ENCODE measurements at regions not wholly inside any gene's neighbourhood (a gene's known extent, or its start where the extent isn't known, plus 50 kb on each side); places are given as distances from the start of the nearest gene placed in this dataset.

- Histone ChIP-seq H4K20me1 (replicated peaks; ENCODE audit: control insufficient read depth, insufficient read depth, low read length) (no peaks in the 10 kb centered on the region), H3K36me3 (ENCODE audit: control insufficient read depth, insufficient read depth, low read length) (no peaks in the 10 kb centered on the region), H3K79me2 (ENCODE audit: control insufficient read depth, insufficient read depth, low read length) (no peaks in the 10 kb centered on the region), H3K4me1 (replicated peaks in 1 of 2; ENCODE audit: control insufficient read depth in 2 of 2, insufficient read depth in 2 of 2, low read length in 2 of 2) (peaks cover 0 to 4% of the 10 kb centered on the region in 2 experiments; a peak in 2 of 5 replicates), H3K27ac (ENCODE audit: extremely low read depth, low read depth, low read length) (no peak overlapping the region), H3K9me3 (replicated peaks; ENCODE audit: control insufficient read depth, insufficient read depth, low read depth, low read length) (peaks cover 19% of the 10 kb centered on the region), H3K9me1 (ENCODE audit: control insufficient read depth, insufficient read depth, low read length) (no peaks in the 10 kb centered on the region), H3K27me3 (ENCODE audit: control insufficient read depth in 2 of 2, insufficient read depth in 2 of 2, low read length in 2 of 2) (no peaks in the 10 kb centered on the region), H3K4me3 (no peak overlapping the region), H2AFZ (ENCODE audit: low read depth, low read length) (no peak overlapping the region), H3K9ac (ENCODE audit: insufficient read depth in 1 of 2, low read depth in 2 of 2, low read length in 2 of 2) (no peak overlapping the region), H3K4me2 (ENCODE audit: insufficient read depth, low read length) (no peak overlapping the region)
- ATAC-seq (no peak), DNase-seq (ENCODE audit: extremely low read depth in 1 of 4, low spot score in 3 of 4) (no peak), FAIRE-seq (no peak)
- CTCF ChIA-PET (ENCODE audit: low intra/inter-chr PET ratio) = no interaction called here
- WGBS (ENCODE audit: insufficient coverage, low coverage, missing lambda C conversion rate) = 3% methylated on average over 2 of the region's 2 CpGs
- in situ Hi-C loops (cut with MboI) = no loop called here
- TF ChIP-seq HDAC8 (tag; IDR thresholded peaks at IDR 0.05) = no peak
- no TSS peak for BruUV-seq (replicated peaks)
- intact Hi-C loops (cut with micrococcal nuclease) = no loop called here
- POLR2A ChIA-PET = no interaction called here
Measured at GRCh38 chr5:34545626-34546025, 110.5 kb upstream of the RAI14 start.

GRCh38 chr5:34547300-34548085 lies 108.6 kb upstream of the RAI14 start:
- no peaks in the 10 kb centered on the region for H3K9me1 ChIP-seq (ENCODE audit: control insufficient read depth, insufficient read depth, low read length)
- intact Hi-C loops (cut with micrococcal nuclease) (no loop called here), in situ Hi-C loops (cut with MboI) (no loop called here)
- H3K79me2 ChIP-seq (ENCODE audit: control insufficient read depth, insufficient read depth, low read length) = no peaks in the 10 kb centered on the region
- no TSS peak for BruUV-seq (replicated peaks)
- peaks cover 19% of the 10 kb centered on the region for H3K9me3 ChIP-seq (replicated peaks; ENCODE audit: control insufficient read depth, insufficient read depth, low read depth, low read length)
- ATAC-seq (no peak), DNase-seq (ENCODE audit: extremely low read depth in 1 of 4, low spot score in 3 of 4) (no peak), FAIRE-seq (no peak)
- no peaks in the 10 kb centered on the region for H3K36me3 ChIP-seq (ENCODE audit: control insufficient read depth, insufficient read depth, low read length)
- H3K9ac ChIP-seq (ENCODE audit: insufficient read depth in 1 of 2, low read depth in 2 of 2, low read length in 2 of 2) = no peak overlapping the region
- no peak overlapping the region for H3K4me2 ChIP-seq (ENCODE audit: insufficient read depth, low read length)
- no peaks in the 10 kb centered on the region for H4K20me1 ChIP-seq (replicated peaks; ENCODE audit: control insufficient read depth, insufficient read depth, low read length)
- H3K4me1 ChIP-seq (replicated peaks in 1 of 2; ENCODE audit: control insufficient read depth in 2 of 2, insufficient read depth in 2 of 2, low read length in 2 of 2) = peaks cover 0 to 4% of the 10 kb centered on the region in 2 experiments; a peak in 2 of 5 replicates
- no peak overlapping the region for H3K4me3 ChIP-seq
- H3K27ac ChIP-seq (ENCODE audit: extremely low read depth, low read depth, low read length) = no peak overlapping the region
- WGBS (ENCODE audit: insufficient coverage, low coverage, missing lambda C conversion rate) = 42% methylated on average over 2 of the region's 2 CpGs
- CTCF ChIA-PET (ENCODE audit: low intra/inter-chr PET ratio) = no interaction called here
- H3K27me3 ChIP-seq (ENCODE audit: control insufficient read depth in 2 of 2, insufficient read depth in 2 of 2, low read length in 2 of 2) = no peaks in the 10 kb centered on the region
- H2AFZ ChIP-seq (ENCODE audit: low read depth, low read length) = no peak overlapping the region
- POLR2A ChIA-PET = interaction anchor here (1.2 kb wide), 1 partner anchor 9 kb away, joined by 3 read pairs; no protein-coding TSS in a partner anchor
- 0 out of 2 replicates have a peak, but pooled peaks have one; percentile 5 for TF ChIP-seq SPI1 (IDR thresholded peaks at IDR 0.05; ENCODE audit: borderline replicate concordance, low read depth, low read length)
- 0 out of 2 replicates have a peak, but pooled peaks have one; percentile 14 for TF ChIP-seq ZBTB9 (CRISPR knock-in tag; IDR thresholded peaks at IDR 0.05)
- no peak for TF ChIP-seq BACH1 (tag; IDR thresholded peaks at IDR 0.05)
- TF ChIP-seq CREB3 (tag; conservative IDR thresholded peaks at IDR 0.05; ENCODE audit: low read depth) = peak; percentile 78; the same call in 1 of the 2 replicates
- peak in 1 of 2 experiments; percentile 76; a peak in 1 of 4 replicates for TF ChIP-seq SRF (CRISPR knock-in tag; IDR thresholded peaks at IDR 0.05)
- peak; percentile 67 for TF ChIP-seq FOXJ2 (tag; IDR thresholded peaks at IDR 0.05)
- no peak for TF ChIP-seq RCOR1 (IDR thresholded peaks at IDR 0.05; ENCODE audit: borderline replicate concordance in 1 of 2, low read depth in 2 of 2, low read length in 2 of 2)
- peak; percentile 66 for TF ChIP-seq ZFP36 (IDR thresholded peaks at IDR 0.05; ENCODE audit: low read depth, low read length, partially characterized antibody)
- TF ChIP-seq ATF4 (CRISPR knock-in tag; IDR thresholded peaks at IDR 0.05) = peak; percentile 41; the same call in 1 of the 2 replicates
- 0 out of 2 replicates have a peak, but pooled peaks have one; percentile 31 for TF ChIP-seq ZNF134 (CRISPR knock-in tag; conservative IDR thresholded peaks at IDR 0.05)
- no peak for TF ChIP-seq MCM7 (IDR thresholded peaks at IDR 0.05)

All from K562 (cell line).